Neural progenitor cell (in vitro differentiated cells): ENCODE measurements at regions not wholly inside any gene's neighbourhood (a gene's known extent, or its start where the extent isn't known, plus 50 kb on each side); places are given as distances from the start of the nearest gene placed in this dataset.

Experiments used
- DNase-seq: peaks from one replicate; pipeline ENCODE4 v3.0.0-alpha.2; 2016; ENCODE audit warnings: low spot score
- H2AFZ ChIP-seq: fragments of 200-600 bp; sonication (generic); replicated peaks from 2 replicates; pipeline ENCODE4 v1.6.1; 2016; ENCODE audit warnings: antibody characterized with exemption
- H3F3A ChIP-seq: fragments of 200-600 bp; sonication (generic); 2 replicates; pipeline ENCODE4 v1.6.1; 2016; ENCODE audit warnings: antibody characterized with exemption, low read depth
- H3K27ac ChIP-seq: fragments of 200-600 bp; sonication (generic); 2 replicates; pipeline ENCODE4 v1.5.1; 2016; ENCODE audit warnings: mild to moderate bottlenecking
- H3K27me3 ChIP-seq: fragments of 200-600 bp; sonication (generic); 2 replicates; pipeline ENCODE4 v1.6.1; 2016; ENCODE audit warnings: mild to moderate bottlenecking, moderate library complexity
- H3K36me3 ChIP-seq: fragments of 200-600 bp; sonication (generic); 2 replicates; pipeline ENCODE4 v1.5.1; 2016
- H3K4me1 ChIP-seq: fragments of 200-600 bp; sonication (generic); 2 replicates; pipeline ENCODE4 v1.6.1; 2016; ENCODE audit warnings: mixed run types
- H3K4me2 ChIP-seq: fragments of 200-600 bp; sonication (generic); 2 replicates; pipeline ENCODE4 v1.6.1; 2016
- H3K4me3 ChIP-seq: fragments of 200-600 bp; sonication (generic); 2 replicates; pipeline ENCODE4 v1.5.1; 2016
- H3K79me2 ChIP-seq: fragments of 200-600 bp; sonication (generic); 2 replicates; pipeline ENCODE4 v1.6.1; 2016; ENCODE audit warnings: low read depth
- H3K9ac ChIP-seq: fragments of 200-600 bp; sonication (generic); 2 replicates; pipeline ENCODE4 v1.6.1; 2016
- H3K9me3 ChIP-seq: fragments of 200-600 bp; sonication (generic); 2 replicates; pipeline ENCODE4 v1.5.1; 2016; ENCODE audit warnings: low read depth
- H4K20me1 ChIP-seq: fragments of 200-600 bp; sonication (generic); 2 replicates; pipeline ENCODE4 v1.6.1; 2016; ENCODE audit warnings: low read depth
- H3K27ac Mint-ChIP-seq: 3 replicates; pipeline ENCODE4 v1.8.0; 2021; ENCODE audit warnings: mixed read lengths
- H3K27me3 Mint-ChIP-seq: 2 replicates; pipeline ENCODE4 v1.8.0; 2022; ENCODE audit warnings: low read depth, mild to moderate bottlenecking, inconsistent platforms, moderate library complexity, mixed read lengths; ENCODE audit not compliant: insufficient read depth
- H3K36me3 Mint-ChIP-seq: 3 replicates; pipeline ENCODE4 v1.8.0; 2021; ENCODE audit warnings: mixed read lengths
- H3K4me1 Mint-ChIP-seq: 3 replicates; pipeline ENCODE4 v1.8.0; 2021; ENCODE audit warnings: mixed read lengths
- H3K4me3 Mint-ChIP-seq: 3 replicates; pipeline ENCODE4 v1.8.0; 2021; ENCODE audit warnings: mild to moderate bottlenecking, moderate library complexity, mixed read lengths
- H3K9me3 Mint-ChIP-seq: 3 replicates; pipeline ENCODE4 v1.8.0; 2020; ENCODE audit warnings: mixed read lengths
- EZH2 ChIP-seq: fragments of 200-600 bp; sonication (generic); IDR thresholded peaks from 2 replicates; pipeline ENCODE4 v1.6.1; 2017; ENCODE audit warnings: antibody characterized with exemption, mild to moderate bottlenecking, moderate library complexity
- EZH2phosphoT487 ChIP-seq: fragments of 200-600 bp; sonication (generic); IDR thresholded peaks from 2 replicates; pipeline ENCODE4 v1.6.1; 2017; ENCODE audit warnings: antibody characterized with exemption
- TF ChIP-seq, protein P1 (sequence below): fragments of 200-600 bp; sonication (generic); IDR thresholded peaks from 2 replicates; pipeline ENCODE4 v1.5.1; 2017; ENCODE audit warnings: antibody characterized with exemption, mild to moderate bottlenecking

DNA sequence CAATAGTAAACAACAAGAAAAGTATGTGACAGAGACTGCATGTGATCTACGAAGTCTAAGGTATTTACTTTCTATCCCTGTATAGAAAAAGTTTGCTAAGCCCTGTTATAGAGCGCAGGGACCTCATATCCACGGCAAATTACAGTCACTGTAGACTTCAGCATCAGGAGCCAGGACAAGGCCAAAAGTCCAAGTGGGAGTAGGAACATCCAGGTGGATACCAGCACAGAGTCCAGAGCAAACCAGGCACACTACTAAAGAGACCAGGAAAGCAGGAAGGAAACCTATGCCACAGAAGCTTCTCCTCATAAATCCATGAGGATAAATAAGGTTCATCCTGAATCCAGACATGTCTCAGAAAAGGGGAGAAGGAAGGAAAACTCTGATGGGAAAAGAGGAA is 342.2 kb upstream of the HTR2A start:
- no peaks in the 10 kb centered on the region for H4K20me1 ChIP-seq
- no peaks in the 10 kb centered on the region for H3F3A ChIP-seq
- no peaks in the 10 kb centered on the region for H3K79me2 ChIP-seq
- Mint-ChIP-seq H3K36me3 (no peaks in the 10 kb centered on the region), H3K27me3 (peaks cover 2% of the 10 kb centered on the region), H3K27ac (no peak overlapping the region), H3K4me3 (no peak overlapping the region), H3K9me3 (peaks cover 3% of the 10 kb centered on the region), H3K4me1 (no peaks in the 10 kb centered on the region)
- H3K4me1 ChIP-seq: no peaks in the 10 kb centered on the region
- no peaks in the 10 kb centered on the region for H3K36me3 ChIP-seq
- H3K4me3 ChIP-seq: no peak overlapping the region
- H3K9ac ChIP-seq: no peak overlapping the region
- H3K4me2 ChIP-seq: no peak overlapping the region
- H3K27me3 ChIP-seq: no peaks in the 10 kb centered on the region
- no peak overlapping the region for H2AFZ ChIP-seq
- no peaks in the 10 kb centered on the region for H3K9me3 ChIP-seq
- no peak for DNase-seq
- TF ChIP-seq EZH2 (no peak), EZH2phosphoT487 (no peak)
- TF ChIP-seq, protein P1, sequence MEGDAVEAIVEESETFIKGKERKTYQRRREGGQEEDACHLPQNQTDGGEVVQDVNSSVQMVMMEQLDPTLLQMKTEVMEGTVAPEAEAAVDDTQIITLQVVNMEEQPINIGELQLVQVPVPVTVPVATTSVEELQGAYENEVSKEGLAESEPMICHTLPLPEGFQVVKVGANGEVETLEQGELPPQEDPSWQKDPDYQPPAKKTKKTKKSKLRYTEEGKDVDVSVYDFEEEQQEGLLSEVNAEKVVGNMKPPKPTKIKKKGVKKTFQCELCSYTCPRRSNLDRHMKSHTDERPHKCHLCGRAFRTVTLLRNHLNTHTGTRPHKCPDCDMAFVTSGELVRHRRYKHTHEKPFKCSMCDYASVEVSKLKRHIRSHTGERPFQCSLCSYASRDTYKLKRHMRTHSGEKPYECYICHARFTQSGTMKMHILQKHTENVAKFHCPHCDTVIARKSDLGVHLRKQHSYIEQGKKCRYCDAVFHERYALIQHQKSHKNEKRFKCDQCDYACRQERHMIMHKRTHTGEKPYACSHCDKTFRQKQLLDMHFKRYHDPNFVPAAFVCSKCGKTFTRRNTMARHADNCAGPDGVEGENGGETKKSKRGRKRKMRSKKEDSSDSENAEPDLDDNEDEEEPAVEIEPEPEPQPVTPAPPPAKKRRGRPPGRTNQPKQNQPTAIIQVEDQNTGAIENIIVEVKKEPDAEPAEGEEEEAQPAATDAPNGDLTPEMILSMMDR: no peak
- no peak overlapping the region for H3K27ac ChIP-seq

DNA sequence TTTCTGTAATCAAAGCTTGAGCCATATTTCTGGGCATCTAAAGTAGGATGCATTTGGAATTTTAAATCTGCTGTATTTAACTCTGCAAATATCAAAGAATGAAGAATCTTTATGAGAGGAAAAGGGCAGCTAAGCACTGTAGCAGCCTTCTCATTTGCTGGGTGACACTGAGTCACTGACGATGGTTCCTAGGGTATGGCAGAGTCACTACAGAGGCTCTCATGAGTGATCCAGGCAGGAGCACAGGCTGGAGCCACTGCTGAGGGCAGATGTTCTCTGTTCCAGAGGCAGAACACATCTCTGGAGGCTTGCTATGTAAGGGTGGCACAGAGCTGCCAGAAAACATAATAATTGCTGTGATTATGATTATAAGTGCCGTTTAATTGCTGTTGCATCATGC is 340.7 kb upstream of the HTR2A start:
- H3K9me3 ChIP-seq: no peaks in the 10 kb centered on the region

DNA sequence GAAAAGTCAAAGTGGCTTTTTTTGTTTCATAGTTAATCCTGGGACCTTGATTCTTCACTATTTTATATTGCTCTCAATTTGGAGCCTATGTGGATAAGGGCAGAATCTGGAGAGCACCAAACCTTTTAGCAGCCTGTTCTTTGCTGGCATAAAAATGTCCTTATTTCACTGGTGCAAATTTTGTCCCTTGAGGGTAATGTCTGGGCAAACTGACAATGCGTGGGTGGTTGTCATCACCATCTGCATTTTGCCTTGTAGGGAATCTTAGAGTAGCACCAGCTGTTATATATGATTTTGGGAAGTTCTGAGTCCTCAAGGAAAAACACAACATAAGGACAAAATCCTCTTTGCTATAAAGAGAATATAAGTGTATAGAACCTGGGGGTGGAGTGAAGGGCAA is 336.9 kb upstream of the HTR2A start:
- no peak overlapping the region for H3K4me2 ChIP-seq
- peaks cover 6% of the 10 kb centered on the region for H3K9me3 Mint-ChIP-seq
- H3K27me3 ChIP-seq: no peaks in the 10 kb centered on the region
- H3K27me3 Mint-ChIP-seq: peaks cover 2% of the 10 kb centered on the region
- H3K9me3 ChIP-seq: peaks cover 5% of the 10 kb centered on the region
- no peaks in the 10 kb centered on the region for H3K79me2 ChIP-seq
- no peak for DNase-seq
- H3K27ac ChIP-seq: no peak overlapping the region
- no peak overlapping the region for H3K27ac Mint-ChIP-seq
- no peaks in the 10 kb centered on the region for H3K4me1 ChIP-seq
- H4K20me1 ChIP-seq: no peaks in the 10 kb centered on the region
- no peaks in the 10 kb centered on the region for H3K36me3 ChIP-seq
- no peak overlapping the region for H3K4me3 Mint-ChIP-seq
- TF ChIP-seq EZH2phosphoT487 (no peak), EZH2 (no peak)
- TF ChIP-seq, protein P1: no peak
- no peak overlapping the region for H2AFZ ChIP-seq
- H3K4me3 ChIP-seq: no peak overlapping the region
- no peaks in the 10 kb centered on the region for H3K36me3 Mint-ChIP-seq
- no peaks in the 10 kb centered on the region for H3K4me1 Mint-ChIP-seq
- no peak overlapping the region for H3K9ac ChIP-seq
- H3F3A ChIP-seq: no peaks in the 10 kb centered on the region

More for the DNA sequence above, 340.7 kb upstream of the HTR2A start:
- no peak overlapping the region for H3K4me2 ChIP-seq
- H4K20me1 ChIP-seq: no peaks in the 10 kb centered on the region
- no peaks in the 10 kb centered on the region for H3F3A ChIP-seq
- H3K27ac Mint-ChIP-seq: no peak overlapping the region
- H3K4me3 Mint-ChIP-seq: no peak overlapping the region
- no peaks in the 10 kb centered on the region for H3K27me3 ChIP-seq
- no peak overlapping the region for H3K9ac ChIP-seq
- no peaks in the 10 kb centered on the region for H3K36me3 ChIP-seq
- DNase-seq: no peak
- peaks cover 2% of the 10 kb centered on the region for H3K27me3 Mint-ChIP-seq
- TF ChIP-seq EZH2 (no peak), EZH2phosphoT487 (no peak)
- TF ChIP-seq, protein P1: no peak
- no peak overlapping the region for H3K4me3 ChIP-seq
- peaks cover 3% of the 10 kb centered on the region for H3K9me3 Mint-ChIP-seq
- H3K4me1 Mint-ChIP-seq: no peaks in the 10 kb centered on the region
- no peak overlapping the region for H2AFZ ChIP-seq
- no peaks in the 10 kb centered on the region for H3K79me2 ChIP-seq
- no peaks in the 10 kb centered on the region for H3K36me3 Mint-ChIP-seq
- no peak overlapping the region for H3K27ac ChIP-seq
- H3K4me1 ChIP-seq: no peaks in the 10 kb centered on the region
